Mesothelial cell of epicardium (in vitro differentiated cells): ENCODE measurements at regions not wholly inside any gene's neighbourhood (a gene's known extent, or its start where the extent isn't known, plus 50 kb on each side); places are given as distances from the start of the nearest gene placed in this dataset.

Source experiments
- DNase-seq, 2 experiments: peaks; one replicate each; pipeline ENCODE4 v3.0.0; 2021; ENCODE audit warnings: low spot score in 2 of 2; ENCODE audit not compliant: unreplicated experiment in 2 of 2
- H3K27ac Mint-ChIP-seq: 2 replicates; pipeline ENCODE4 v1.8.0; 2021; ENCODE audit warnings: mixed read lengths
- H3K27me3 Mint-ChIP-seq: 2 replicates; pipeline ENCODE4 v1.8.0; 2021; ENCODE audit warnings: low read depth, mixed read lengths
- H3K36me3 Mint-ChIP-seq: 2 replicates; pipeline ENCODE4 v1.8.0; 2021; ENCODE audit warnings: mixed read lengths
- H3K4me1 Mint-ChIP-seq: 2 replicates; pipeline ENCODE4 v1.8.0; 2021; ENCODE audit warnings: mixed read lengths
- H3K4me3 Mint-ChIP-seq: 2 replicates; pipeline ENCODE4 v1.8.0; 2021; ENCODE audit warnings: mild to moderate bottlenecking, moderate library complexity, mixed read lengths
- H3K9me3 Mint-ChIP-seq: 2 replicates; pipeline ENCODE4 v1.8.0; 2021; ENCODE audit warnings: mixed read lengths
- TF ChIP-seq, protein P1 (sequence below): fragments of 200-600 bp; sonication (generic); IDR thresholded peaks from one replicate; pipeline ENCODE4 v1.5.0; 2021; ENCODE audit warnings: antibody characterized with exemption; ENCODE audit not compliant: unreplicated experiment

DNA sequence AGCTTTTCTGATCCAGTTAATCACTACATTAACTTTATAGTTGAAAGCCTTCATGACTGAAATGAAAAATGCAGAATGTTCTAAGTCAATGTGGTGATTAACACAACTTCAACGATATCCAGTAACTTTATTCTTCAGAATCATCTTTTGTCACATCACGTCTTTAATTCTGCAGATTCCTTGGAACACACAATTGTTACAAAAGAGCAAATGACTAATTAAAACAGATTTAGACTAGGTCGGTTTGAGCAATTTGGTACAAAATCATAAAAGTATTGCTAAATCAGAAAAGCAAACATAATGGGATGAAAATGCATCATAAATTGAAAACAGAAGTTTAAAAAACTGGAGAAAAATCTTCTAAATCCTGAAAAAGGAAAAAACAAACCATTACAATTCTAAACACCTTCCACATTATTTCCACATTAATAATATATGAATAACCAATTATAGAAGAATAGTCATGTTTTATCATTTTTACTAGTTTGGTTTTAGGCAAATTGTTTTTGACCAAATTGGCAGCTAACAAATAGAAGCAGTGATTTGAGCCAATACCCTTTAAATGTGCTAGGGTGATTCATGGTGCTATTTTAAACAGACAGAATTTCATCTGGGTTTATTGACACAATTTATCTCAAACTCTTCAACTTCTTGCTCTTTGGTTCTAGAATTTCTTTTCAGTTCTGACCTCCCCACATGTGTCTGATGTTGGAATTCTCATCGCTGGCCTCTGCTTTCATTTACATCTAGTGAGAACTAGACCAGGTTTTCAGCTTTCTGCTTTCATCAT, 468.1 kb upstream of the PTBP2 start:
- no peak for DNase-seq
- no peak overlapping the region for H3K27ac Mint-ChIP-seq
- TF ChIP-seq, protein P1, sequence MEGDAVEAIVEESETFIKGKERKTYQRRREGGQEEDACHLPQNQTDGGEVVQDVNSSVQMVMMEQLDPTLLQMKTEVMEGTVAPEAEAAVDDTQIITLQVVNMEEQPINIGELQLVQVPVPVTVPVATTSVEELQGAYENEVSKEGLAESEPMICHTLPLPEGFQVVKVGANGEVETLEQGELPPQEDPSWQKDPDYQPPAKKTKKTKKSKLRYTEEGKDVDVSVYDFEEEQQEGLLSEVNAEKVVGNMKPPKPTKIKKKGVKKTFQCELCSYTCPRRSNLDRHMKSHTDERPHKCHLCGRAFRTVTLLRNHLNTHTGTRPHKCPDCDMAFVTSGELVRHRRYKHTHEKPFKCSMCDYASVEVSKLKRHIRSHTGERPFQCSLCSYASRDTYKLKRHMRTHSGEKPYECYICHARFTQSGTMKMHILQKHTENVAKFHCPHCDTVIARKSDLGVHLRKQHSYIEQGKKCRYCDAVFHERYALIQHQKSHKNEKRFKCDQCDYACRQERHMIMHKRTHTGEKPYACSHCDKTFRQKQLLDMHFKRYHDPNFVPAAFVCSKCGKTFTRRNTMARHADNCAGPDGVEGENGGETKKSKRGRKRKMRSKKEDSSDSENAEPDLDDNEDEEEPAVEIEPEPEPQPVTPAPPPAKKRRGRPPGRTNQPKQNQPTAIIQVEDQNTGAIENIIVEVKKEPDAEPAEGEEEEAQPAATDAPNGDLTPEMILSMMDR, result no peak
- H3K27me3 Mint-ChIP-seq, result peaks cover 8% of the 10 kb centered on the region
- H3K36me3 Mint-ChIP-seq, result no peaks in the 10 kb centered on the region
- peaks cover 13% of the 10 kb centered on the region for H3K4me1 Mint-ChIP-seq
- no peak overlapping the region for H3K4me3 Mint-ChIP-seq
- H3K9me3 Mint-ChIP-seq, result no peaks in the 10 kb centered on the region

DNA sequence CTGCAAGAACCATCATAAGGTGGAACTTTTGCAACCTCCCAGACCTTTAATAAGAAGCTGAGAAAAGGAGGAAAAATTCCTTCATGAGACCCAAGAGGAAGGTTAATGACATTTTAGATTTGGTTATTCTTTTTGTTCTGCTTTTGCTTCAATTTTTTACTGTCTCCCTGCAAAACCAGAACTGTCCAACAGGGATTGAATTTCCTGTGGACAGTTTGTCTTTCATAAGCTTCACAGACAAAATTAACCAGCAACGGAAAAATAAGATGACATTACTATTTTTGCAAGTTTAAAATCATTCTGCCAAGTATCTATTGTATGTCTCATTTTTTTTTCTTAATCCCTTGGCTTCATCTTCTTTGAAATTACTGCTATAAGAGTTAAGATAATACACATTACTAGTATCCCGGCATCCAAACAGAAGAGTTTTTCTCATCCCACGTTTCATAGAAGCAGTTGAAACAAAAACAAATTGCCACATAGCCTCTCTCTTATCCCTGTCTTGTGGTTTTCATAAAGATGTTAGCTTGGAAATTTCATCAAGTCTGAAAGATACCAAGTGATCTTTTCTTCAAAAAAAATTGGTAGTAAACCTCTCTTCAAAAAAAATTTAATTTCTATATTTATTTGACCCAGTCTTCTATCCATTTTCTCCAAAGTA, 465.3 kb upstream of the PTBP2 start:
- H3K4me3 Mint-ChIP-seq, result no peak overlapping the region

DNA sequence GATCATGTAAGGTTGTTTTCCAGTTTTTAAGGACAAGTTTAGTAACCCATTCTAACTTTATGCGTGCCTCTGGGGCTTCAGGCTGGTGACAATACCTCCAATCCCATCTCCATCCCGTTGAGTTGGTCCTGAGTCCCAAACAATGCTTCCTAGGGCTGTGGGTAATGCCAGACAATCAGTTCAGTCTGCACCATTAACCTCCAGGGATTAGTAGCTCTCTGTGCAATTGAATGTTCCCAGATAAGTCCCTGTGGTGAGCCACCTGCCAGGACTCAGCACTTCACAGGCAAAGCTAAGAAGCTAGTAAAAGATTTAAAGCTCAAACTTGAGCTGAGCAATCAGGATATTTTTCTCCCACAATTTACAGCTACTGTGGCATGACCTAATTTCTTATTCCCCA, 462.2 kb upstream of the PTBP2 start:
- TF ChIP-seq, protein P1, result no peak
- H3K4me3 Mint-ChIP-seq, result no peak overlapping the region
- DNase-seq, result no peak
- no peak overlapping the region for H3K27ac Mint-ChIP-seq
- H3K9me3 Mint-ChIP-seq, result peaks cover 12% of the 10 kb centered on the region
- peaks cover 6% of the 10 kb centered on the region for H3K4me1 Mint-ChIP-seq
- peaks cover 18% of the 10 kb centered on the region for H3K27me3 Mint-ChIP-seq
- H3K36me3 Mint-ChIP-seq, result no peaks in the 10 kb centered on the region

More for the DNA sequence above, 465.3 kb upstream of the PTBP2 start:
- H3K4me1 Mint-ChIP-seq, result peaks cover 10% of the 10 kb centered on the region
- H3K27ac Mint-ChIP-seq, result no peak overlapping the region
- peaks cover 18% of the 10 kb centered on the region for H3K27me3 Mint-ChIP-seq
- H3K9me3 Mint-ChIP-seq, result peaks cover 12% of the 10 kb centered on the region
- TF ChIP-seq, protein P1, result no peak
- no peaks in the 10 kb centered on the region for H3K36me3 Mint-ChIP-seq
- no peak for DNase-seq

DNA sequence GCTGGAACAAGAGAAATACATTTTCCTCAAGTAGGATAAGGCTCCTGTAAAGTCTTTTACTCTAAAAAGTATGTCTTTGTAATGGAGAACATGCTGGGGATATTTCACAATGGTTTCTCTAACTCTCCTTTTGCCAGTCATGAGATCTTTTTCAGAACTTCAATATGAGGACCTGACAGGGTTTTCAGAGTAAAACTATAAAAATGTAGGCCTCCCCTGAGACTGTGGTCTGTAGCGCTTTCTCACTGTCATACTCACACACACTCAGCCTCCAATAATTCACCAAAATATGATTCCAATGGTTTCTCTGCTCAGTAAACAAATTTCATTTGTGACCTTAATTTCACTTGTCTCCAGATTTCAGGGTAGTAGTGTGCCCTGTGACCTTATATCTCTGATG, 440.1 kb upstream of the PTBP2 start:
- Mint-ChIP-seq H3K4me1 (no peaks in the 10 kb centered on the region), H3K4me3 (no peak overlapping the region), H3K27ac (no peak overlapping the region), H3K36me3 (peaks cover 10% of the 10 kb centered on the region), H3K9me3 (peaks cover 48% of the 10 kb centered on the region), H3K27me3 (no peaks in the 10 kb centered on the region)
- no peak for DNase-seq
- TF ChIP-seq, protein P1, result no peak

DNA sequence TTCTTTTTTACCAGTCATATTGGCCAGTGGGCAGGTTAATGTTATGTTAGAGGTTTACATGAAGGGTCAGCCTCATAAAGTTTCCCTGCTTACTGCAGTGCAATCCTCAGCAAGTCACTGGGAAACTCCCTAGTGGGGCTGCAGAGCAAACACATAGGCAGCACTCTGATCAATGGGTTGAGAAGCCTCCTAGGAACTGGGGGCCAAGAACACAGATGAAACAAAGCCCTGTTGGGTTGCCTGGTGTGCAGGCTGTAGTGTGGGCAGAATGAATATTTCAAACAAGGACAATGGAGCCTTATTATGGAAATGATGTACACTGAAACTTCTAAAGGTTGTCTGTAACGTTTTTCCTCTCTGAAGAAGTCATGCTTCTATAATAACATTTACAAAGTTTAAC, 431.6 kb upstream of the PTBP2 start:
- Mint-ChIP-seq H3K4me1 (peaks cover 7% of the 10 kb centered on the region), H3K36me3 (peaks cover 13% of the 10 kb centered on the region), H3K9me3 (peaks cover 38% of the 10 kb centered on the region), H3K27me3 (no peaks in the 10 kb centered on the region), H3K4me3 (no peak overlapping the region), H3K27ac (no peak overlapping the region)
- no peak for DNase-seq
- TF ChIP-seq, protein P1, result no peak
